GM23338 (cell line): ENCODE measurements at regions not wholly inside any gene's neighbourhood (a gene's known extent, or its start where the extent isn't known, plus 50 kb on each side); places are given as distances from the start of the nearest gene placed in this dataset.
A peak's percentile ranks its signal among the peaks of the same experiment; 100 is the strongest.

Experiments used
- ATAC-seq: fragments of 200-7000 bp; cut with Tn5 transposase; 3 replicates; pipeline ENCODE4 v1.9.1; 2020
- DNase-seq: peaks from one replicate; pipeline ENCODE4 v3.0.0-alpha.2; 2015; ENCODE audit warnings: low spot score
- H2AFZ ChIP-seq: fragments of 200-600 bp; sonication (generic); 2 replicates; pipeline ENCODE4 v1.8.0; 2016; ENCODE audit warnings: antibody characterized with exemption, mild to moderate bottlenecking, moderate library complexity
- H3F3A ChIP-seq: fragments of 200-600 bp; sonication (generic); replicated peaks from 2 replicates; pipeline ENCODE4 v1.8.0; 2017; ENCODE audit warnings: antibody characterized with exemption, mixed run types, low read depth
- H3K27ac ChIP-seq: fragments of 200-600 bp; sonication (generic); 2 replicates; pipeline ENCODE4 v1.6.1; 2016; ENCODE audit warnings: low read depth
- H3K27me3 ChIP-seq: fragments of 200-600 bp; sonication (generic); 2 replicates; pipeline ENCODE4 v1.8.0; 2016; ENCODE audit warnings: mild to moderate bottlenecking, mixed run types, moderate library complexity; ENCODE audit not compliant: insufficient read depth
- H3K36me3 ChIP-seq: fragments of 200-600 bp; sonication (generic); 2 replicates; pipeline ENCODE4 v1.8.0; 2016; ENCODE audit warnings: mild to moderate bottlenecking; ENCODE audit not compliant: insufficient read depth
- H3K4me1 ChIP-seq: fragments of 200-600 bp; sonication (generic); 2 replicates; pipeline ENCODE4 v1.8.0; 2016; ENCODE audit warnings: mild to moderate bottlenecking, moderate library complexity; ENCODE audit not compliant: insufficient read depth
- H3K4me2 ChIP-seq: fragments of 200-600 bp; sonication (generic); 2 replicates; pipeline ENCODE4 v1.7.1; 2017; ENCODE audit warnings: mixed run types
- H3K4me3 ChIP-seq: fragments of 200-600 bp; sonication (generic); 2 replicates; pipeline ENCODE4 v1.6.1; 2016; ENCODE audit warnings: mixed run types
- H3K79me2 ChIP-seq: fragments of 200-600 bp; sonication (generic); replicated peaks from 2 replicates; pipeline ENCODE4 v1.8.0; 2017; ENCODE audit warnings: mild to moderate bottlenecking; ENCODE audit not compliant: insufficient read depth
- H3K9me2 ChIP-seq: fragments of 200-600 bp; sonication (generic); 2 replicates; pipeline ENCODE4 v1.8.0; 2017; ENCODE audit not compliant: insufficient read depth
- H4K20me1 ChIP-seq: fragments of 200-600 bp; sonication (generic); replicated peaks from 2 replicates; pipeline ENCODE4 v1.8.0; 2017; ENCODE audit warnings: mild to moderate bottlenecking; ENCODE audit not compliant: insufficient read depth
- H3K27ac Mint-ChIP-seq: 2 replicates; pipeline ENCODE4 v1.8.0; 2020; ENCODE audit warnings: inconsistent platforms, mild to moderate bottlenecking, moderate library complexity, mixed read lengths
- H3K27me3 Mint-ChIP-seq: 3 replicates; pipeline ENCODE4 v1.8.0; 2022; ENCODE audit warnings: low read depth, mild to moderate bottlenecking, moderate library complexity, mixed read lengths, inconsistent platforms; ENCODE audit not compliant: insufficient read depth, poor library complexity
- H3K36me3 Mint-ChIP-seq: 3 replicates; pipeline ENCODE4 v1.8.0; 2021; ENCODE audit warnings: low read depth, mild to moderate bottlenecking, inconsistent platforms, moderate library complexity, mixed read lengths
- H3K4me1 Mint-ChIP-seq: 3 replicates; pipeline ENCODE4 v1.8.0; 2020; ENCODE audit warnings: mild to moderate bottlenecking, inconsistent platforms, mixed read lengths
- H3K4me3 Mint-ChIP-seq: 3 replicates; pipeline ENCODE4 v1.8.0; 2021; ENCODE audit warnings: moderate library complexity, mild to moderate bottlenecking, inconsistent platforms, mixed read lengths
- H3K9me3 Mint-ChIP-seq: 3 replicates; pipeline ENCODE4 v1.8.0; 2020; ENCODE audit warnings: moderate library complexity, mild to moderate bottlenecking, inconsistent platforms, mixed read lengths
- CREB1 ChIP-seq: fragments of 250-450 bp; sonication (Bioruptor Pico); IDR thresholded peaks from 2 replicates; pipeline ENCODE4 v1.5.0; 2020; ENCODE audit warnings: low read depth, mild to moderate bottlenecking, moderate library complexity
- CTCF ChIP-seq, 2 experiments: fragments of 200-600 bp in 1 of 2; sonication (generic) in 1 of 2; conservative IDR thresholded peaks; 2 replicates each; pipeline versions ENCODE4 v1.5.1 to v1.6.1; 2016 to 2017; ENCODE audit warnings: antibody characterized with exemption in 2 of 2, low read depth in 2 of 2, mild to moderate bottlenecking in 2 of 2, moderate library complexity in 1 of 2
- EZH2 ChIP-seq: fragments of 200-600 bp; sonication (generic); IDR thresholded peaks from one replicate; pipeline ENCODE4 v1.8.0; 2017; ENCODE audit warnings: antibody characterized with exemption, mild to moderate bottlenecking, low read depth; ENCODE audit not compliant: unreplicated experiment
- EZH2phosphoT487 ChIP-seq: fragments of 200-600 bp; sonication (generic); IDR thresholded peaks from one replicate; pipeline ENCODE4 v1.8.1; 2018; ENCODE audit warnings: antibody characterized with exemption; ENCODE audit not compliant: unreplicated experiment
- JUNB ChIP-seq: IDR thresholded peaks from one replicate; pipeline ENCODE4 v1.6.1; 2016; ENCODE audit warnings: antibody characterized with exemption; ENCODE audit not compliant: unreplicated experiment
- NANOG ChIP-seq: IDR thresholded peaks from 2 replicates; pipeline ENCODE4 v1.6.1; 2016; ENCODE audit warnings: antibody characterized with exemption, borderline replicate concordance
- POLR2AphosphoS5 ChIP-seq: IDR thresholded peaks from 2 replicates; pipeline ENCODE4 v1.6.1; 2016; ENCODE audit warnings: antibody characterized with exemption, low read depth
- STAT1 ChIP-seq: IDR thresholded peaks from one replicate; pipeline ENCODE4 v1.6.1; 2016; ENCODE audit warnings: antibody characterized with exemption; ENCODE audit not compliant: unreplicated experiment
- ZNF114 ChIP-seq: fragments of 250-450 bp; sonication (Bioruptor Pico); IDR thresholded peaks from 2 replicates; pipeline ENCODE4 v1.5.0; 2020; ENCODE audit warnings: mild to moderate bottlenecking, moderate library complexity
- ZNF331 ChIP-seq: fragments of 250-450 bp; sonication (Bioruptor Pico); IDR thresholded peaks from 2 replicates; pipeline ENCODE4 v1.5.0; 2020; ENCODE audit warnings: low read depth, mild to moderate bottlenecking, moderate library complexity
- TF ChIP-seq, protein P1 (sequence below): IDR thresholded peaks from one replicate; pipeline ENCODE4 v1.6.1; 2018; ENCODE audit warnings: antibody characterized with exemption; ENCODE audit not compliant: unreplicated experiment
- TF ChIP-seq, protein P2 (sequence below): IDR thresholded peaks from 2 replicates; pipeline ENCODE4 v1.6.1; 2016; ENCODE audit warnings: antibody characterized with exemption
- TF ChIP-seq, protein P3 (sequence below): fragments of 250-450 bp; sonication (Bioruptor Pico); IDR thresholded peaks from 2 replicates; pipeline ENCODE4 v1.5.0; 2020; ENCODE audit warnings: mild to moderate bottlenecking, moderate library complexity

- Histone ChIP-seq H3K79me2 (no peaks in the 10 kb centered on the region), H3K4me2 (no peak overlapping the region), H4K20me1 (no peaks in the 10 kb centered on the region), H2AFZ (0 out of 2 replicates have a peak overlapping the region, but pooled peaks have one; percentile 24), H3K27me3 (no peaks in the 10 kb centered on the region), H3K27ac (no peak overlapping the region), H3K9me2 (peaks cover 8% of the 10 kb centered on the region; the same call in 1 of the 2 replicates), H3F3A (no peaks in the 10 kb centered on the region), H3K4me3 (no peak overlapping the region), H3K4me1 (no peaks in the 10 kb centered on the region), H3K36me3 (no peaks in the 10 kb centered on the region)
- no peak for DNase-seq
- no peak for TF ChIP-seq CREB1
- TF ChIP-seq EZH2 = no peak
- TF ChIP-seq, protein P1, sequence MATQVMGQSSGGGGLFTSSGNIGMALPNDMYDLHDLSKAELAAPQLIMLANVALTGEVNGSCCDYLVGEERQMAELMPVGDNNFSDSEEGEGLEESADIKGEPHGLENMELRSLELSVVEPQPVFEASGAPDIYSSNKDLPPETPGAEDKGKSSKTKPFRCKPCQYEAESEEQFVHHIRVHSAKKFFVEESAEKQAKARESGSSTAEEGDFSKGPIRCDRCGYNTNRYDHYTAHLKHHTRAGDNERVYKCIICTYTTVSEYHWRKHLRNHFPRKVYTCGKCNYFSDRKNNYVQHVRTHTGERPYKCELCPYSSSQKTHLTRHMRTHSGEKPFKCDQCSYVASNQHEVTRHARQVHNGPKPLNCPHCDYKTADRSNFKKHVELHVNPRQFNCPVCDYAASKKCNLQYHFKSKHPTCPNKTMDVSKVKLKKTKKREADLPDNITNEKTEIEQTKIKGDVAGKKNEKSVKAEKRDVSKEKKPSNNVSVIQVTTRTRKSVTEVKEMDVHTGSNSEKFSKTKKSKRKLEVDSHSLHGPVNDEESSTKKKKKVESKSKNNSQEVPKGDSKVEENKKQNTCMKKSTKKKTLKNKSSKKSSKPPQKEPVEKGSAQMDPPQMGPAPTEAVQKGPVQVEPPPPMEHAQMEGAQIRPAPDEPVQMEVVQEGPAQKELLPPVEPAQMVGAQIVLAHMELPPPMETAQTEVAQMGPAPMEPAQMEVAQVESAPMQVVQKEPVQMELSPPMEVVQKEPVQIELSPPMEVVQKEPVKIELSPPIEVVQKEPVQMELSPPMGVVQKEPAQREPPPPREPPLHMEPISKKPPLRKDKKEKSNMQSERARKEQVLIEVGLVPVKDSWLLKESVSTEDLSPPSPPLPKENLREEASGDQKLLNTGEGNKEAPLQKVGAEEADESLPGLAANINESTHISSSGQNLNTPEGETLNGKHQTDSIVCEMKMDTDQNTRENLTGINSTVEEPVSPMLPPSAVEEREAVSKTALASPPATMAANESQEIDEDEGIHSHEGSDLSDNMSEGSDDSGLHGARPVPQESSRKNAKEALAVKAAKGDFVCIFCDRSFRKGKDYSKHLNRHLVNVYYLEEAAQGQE = no peak
- no peak for TF ChIP-seq NANOG
- TF ChIP-seq POLR2AphosphoS5 = no peak
- no peak for TF ChIP-seq JUNB
- no peak for TF ChIP-seq ZNF331 (CRISPR knock-in tag)
- TF ChIP-seq, protein P2, sequence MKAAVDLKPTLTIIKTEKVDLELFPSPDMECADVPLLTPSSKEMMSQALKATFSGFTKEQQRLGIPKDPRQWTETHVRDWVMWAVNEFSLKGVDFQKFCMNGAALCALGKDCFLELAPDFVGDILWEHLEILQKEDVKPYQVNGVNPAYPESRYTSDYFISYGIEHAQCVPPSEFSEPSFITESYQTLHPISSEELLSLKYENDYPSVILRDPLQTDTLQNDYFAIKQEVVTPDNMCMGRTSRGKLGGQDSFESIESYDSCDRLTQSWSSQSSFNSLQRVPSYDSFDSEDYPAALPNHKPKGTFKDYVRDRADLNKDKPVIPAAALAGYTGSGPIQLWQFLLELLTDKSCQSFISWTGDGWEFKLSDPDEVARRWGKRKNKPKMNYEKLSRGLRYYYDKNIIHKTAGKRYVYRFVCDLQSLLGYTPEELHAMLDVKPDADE = no peak
- no peak for TF ChIP-seq STAT1
- TF ChIP-seq CTCF (conservative IDR thresholded peaks at IDR 0.05; ENCODE audit: low read depth in 2 of 2) = no peak
- no peak for TF ChIP-seq EZH2phosphoT487
- TF ChIP-seq ZNF114 (CRISPR knock-in tag) = no peak
- TF ChIP-seq, protein P3, sequence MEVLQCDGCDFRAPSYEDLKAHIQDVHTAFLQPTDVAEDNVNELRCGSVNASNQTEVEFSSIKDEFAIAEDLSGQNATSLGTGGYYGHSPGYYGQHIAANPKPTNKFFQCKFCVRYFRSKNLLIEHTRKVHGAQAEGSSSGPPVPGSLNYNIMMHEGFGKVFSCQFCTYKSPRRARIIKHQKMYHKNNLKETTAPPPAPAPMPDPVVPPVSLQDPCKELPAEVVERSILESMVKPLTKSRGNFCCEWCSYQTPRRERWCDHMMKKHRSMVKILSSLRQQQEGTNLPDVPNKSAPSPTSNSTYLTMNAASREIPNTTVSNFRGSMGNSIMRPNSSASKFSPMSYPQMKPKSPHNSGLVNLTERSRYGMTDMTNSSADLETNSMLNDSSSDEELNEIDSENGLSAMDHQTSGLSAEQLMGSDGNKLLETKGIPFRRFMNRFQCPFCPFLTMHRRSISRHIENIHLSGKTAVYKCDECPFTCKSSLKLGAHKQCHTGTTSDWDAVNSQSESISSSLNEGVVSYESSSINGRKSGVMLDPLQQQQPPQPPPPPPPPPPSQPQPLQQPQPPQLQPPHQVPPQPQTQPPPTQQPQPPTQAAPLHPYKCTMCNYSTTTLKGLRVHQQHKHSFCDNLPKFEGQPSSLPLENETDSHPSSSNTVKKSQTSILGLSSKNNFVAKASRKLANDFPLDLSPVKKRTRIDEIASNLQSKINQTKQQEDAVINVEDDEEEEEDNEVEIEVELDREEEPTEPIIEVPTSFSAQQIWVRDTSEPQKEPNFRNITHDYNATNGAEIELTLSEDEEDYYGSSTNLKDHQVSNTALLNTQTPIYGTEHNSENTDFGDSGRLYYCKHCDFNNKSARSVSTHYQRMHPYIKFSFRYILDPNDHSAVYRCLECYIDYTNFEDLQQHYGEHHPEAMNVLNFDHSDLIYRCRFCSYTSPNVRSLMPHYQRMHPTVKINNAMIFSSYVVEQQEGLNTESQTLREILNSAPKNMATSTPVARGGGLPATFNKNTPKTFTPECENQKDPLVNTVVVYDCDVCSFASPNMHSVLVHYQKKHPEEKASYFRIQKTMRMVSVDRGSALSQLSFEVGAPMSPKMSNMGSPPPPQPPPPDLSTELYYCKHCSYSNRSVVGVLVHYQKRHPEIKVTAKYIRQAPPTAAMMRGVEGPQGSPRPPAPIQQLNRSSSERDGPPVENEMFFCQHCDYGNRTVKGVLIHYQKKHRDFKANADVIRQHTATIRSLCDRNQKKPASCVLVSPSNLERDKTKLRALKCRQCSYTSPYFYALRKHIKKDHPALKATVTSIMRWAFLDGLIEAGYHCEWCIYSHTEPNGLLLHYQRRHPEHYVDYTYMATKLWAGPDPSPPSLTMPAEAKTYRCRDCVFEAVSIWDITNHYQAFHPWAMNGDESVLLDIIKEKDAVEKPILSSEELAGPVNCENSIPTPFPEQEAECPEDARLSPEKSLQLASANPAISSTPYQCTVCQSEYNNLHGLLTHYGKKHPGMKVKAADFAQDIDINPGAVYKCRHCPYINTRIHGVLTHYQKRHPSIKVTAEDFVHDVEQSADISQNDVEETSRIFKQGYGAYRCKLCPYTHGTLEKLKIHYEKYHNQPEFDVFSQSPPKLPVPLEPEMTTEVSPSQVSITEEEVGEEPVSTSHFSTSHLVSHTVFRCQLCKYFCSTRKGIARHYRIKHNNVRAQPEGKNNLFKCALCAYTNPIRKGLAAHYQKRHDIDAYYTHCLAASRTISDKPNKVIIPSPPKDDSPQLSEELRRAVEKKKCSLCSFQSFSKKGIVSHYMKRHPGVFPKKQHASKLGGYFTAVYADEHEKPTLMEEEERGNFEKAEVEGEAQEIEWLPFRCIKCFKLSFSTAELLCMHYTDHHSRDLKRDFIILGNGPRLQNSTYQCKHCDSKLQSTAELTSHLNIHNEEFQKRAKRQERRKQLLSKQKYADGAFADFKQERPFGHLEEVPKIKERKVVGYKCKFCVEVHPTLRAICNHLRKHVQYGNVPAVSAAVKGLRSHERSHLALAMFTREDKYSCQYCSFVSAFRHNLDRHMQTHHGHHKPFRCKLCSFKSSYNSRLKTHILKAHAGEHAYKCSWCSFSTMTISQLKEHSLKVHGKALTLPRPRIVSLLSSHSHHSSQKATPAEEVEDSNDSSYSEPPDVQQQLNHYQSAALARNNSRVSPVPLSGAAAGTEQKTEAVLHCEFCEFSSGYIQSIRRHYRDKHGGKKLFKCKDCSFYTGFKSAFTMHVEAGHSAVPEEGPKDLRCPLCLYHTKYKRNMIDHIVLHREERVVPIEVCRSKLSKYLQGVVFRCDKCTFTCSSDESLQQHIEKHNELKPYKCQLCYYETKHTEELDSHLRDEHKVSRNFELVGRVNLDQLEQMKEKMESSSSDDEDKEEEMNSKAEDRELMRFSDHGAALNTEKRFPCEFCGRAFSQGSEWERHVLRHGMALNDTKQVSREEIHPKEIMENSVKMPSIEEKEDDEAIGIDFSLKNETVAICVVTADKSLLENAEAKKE = no peak
- Mint-ChIP-seq H3K27me3 (no peaks in the 10 kb centered on the region), H3K36me3 (no peaks in the 10 kb centered on the region), H3K9me3 (no peaks in the 10 kb centered on the region), H3K27ac (no peak overlapping the region), H3K4me3 (no peak overlapping the region), H3K4me1 (no peaks in the 10 kb centered on the region)
- no peak for ATAC-seq
Observed at GRCh38 chr18:51802569-51803428, 537.2 kb upstream of the DCC start.
